H1 (cell line): ENCODE measurements at regions not wholly inside any gene's neighbourhood (a gene's known extent, or its start where the extent isn't known, plus 50 kb on each side); places are given as distances from the start of the nearest gene placed in this dataset.

ENCODE experiments used
- BRCA1 ChIP-seq: IDR thresholded peaks from 2 replicates; pipeline ENCODE4 v1.6.1; 2012; ENCODE audit warnings: low read depth, low read length, improper control_type of control experiment
- CTCF ChIP-seq, 3 experiments: IDR thresholded peaks; 1 replicate in 2 of 3; 2 replicates in 1 of 3; pipeline versions ENCODE4 v1.5.1 to v1.6.1; 2011; ENCODE audit warnings: low read length in 3 of 3, mild to moderate bottlenecking in 3 of 3, inconsistent platforms in 2 of 3, low read depth in 1 of 3, moderate library complexity in 1 of 3; ENCODE audit not compliant: insufficient read depth in 1 of 3; ENCODE audit errors: control extremely low read depth in 1 of 3
- EZH2 ChIP-seq: fragments of 200-600 bp; sonication (generic); IDR thresholded peaks from 2 replicates; pipeline ENCODE4 v1.7.1; 2012; ENCODE audit warnings: low read depth, mild to moderate bottlenecking, moderate library complexity, low read length, inconsistent platforms; ENCODE audit not compliant: severe bottlenecking
- GABPA ChIP-seq: IDR thresholded peaks from 2 replicates; pipeline ENCODE4 v1.6.1; 2011; ENCODE audit warnings: mild to moderate bottlenecking, low read length, moderate library complexity, borderline replicate concordance; ENCODE audit not compliant: insufficient read depth
- JUN ChIP-seq: IDR thresholded peaks from 2 replicates; pipeline ENCODE4 v1.6.1; 2011; ENCODE audit warnings: low read depth, mild to moderate bottlenecking, improper control_type of control experiment, low read length
- JUND ChIP-seq: IDR thresholded peaks from 2 replicates; pipeline ENCODE4 v1.6.1; 2011; ENCODE audit warnings: mild to moderate bottlenecking, improper control_type of control experiment, low read length
- KDM5A ChIP-seq: fragments of 200-600 bp; IDR thresholded peaks from 2 replicates; pipeline ENCODE4 v1.7.1; 2012; ENCODE audit warnings: mild to moderate bottlenecking, low read length, inconsistent platforms, mixed read lengths
- POLR2A ChIP-seq, 2 experiments: IDR thresholded peaks; 1 replicate in 1 of 2; 2 replicates in 1 of 2; pipeline ENCODE4 v1.6.1; 2011; ENCODE audit warnings: low read depth in 2 of 2, low read length in 2 of 2, mild to moderate bottlenecking in 2 of 2; ENCODE audit errors: control extremely low read depth in 1 of 2
- RAD21 ChIP-seq, 2 experiments: IDR thresholded peaks in 1 of 2; conservative IDR thresholded peaks in 1 of 2; 2 replicates each; pipeline ENCODE4 v1.6.1; 2011; ENCODE audit warnings: low read depth in 2 of 2, low read length in 2 of 2, improper control_type of control experiment in 1 of 2, inconsistent platforms in 1 of 2, mild to moderate bottlenecking in 1 of 2, moderate library complexity in 1 of 2
- TAF7 ChIP-seq: optimal IDR thresholded peaks from 2 replicates; pipeline ENCODE3; 2011; ENCODE audit warnings: low read depth, mild to moderate bottlenecking, inconsistent platforms, low read length, moderate library complexity, borderline replicate concordance

GRCh38 chr5:44085083-44085482 is 304.1 kb downstream of the FGF10 start:
- TF ChIP-seq CTCF (IDR thresholded peaks at IDR 0.05; ENCODE audit: control extremely low read depth in 1 of 3, insufficient read depth in 1 of 3, low read depth in 1 of 3, low read length in 3 of 3) (no peak), EZH2 (no peak), TAF7 (no peak), BRCA1 (no peak), KDM5A (no peak), POLR2A (IDR thresholded peaks at IDR 0.05; ENCODE audit: control extremely low read depth in 1 of 2, low read depth in 2 of 2, low read length in 2 of 2) (no peak), JUN (no peak), RAD21 (IDR thresholded peaks at IDR 0.05 in 1 of 2, conservative IDR thresholded peaks at IDR 0.05 in 1 of 2; ENCODE audit: low read depth in 2 of 2, low read length in 2 of 2) (no peak), JUND (no peak), GABPA (no peak)
